GM19395 (cell line): ENCODE measurements at regions not wholly inside any gene's neighbourhood (a gene's known extent, or its start where the extent isn't known, plus 50 kb on each side); places are given as distances from the start of the nearest gene placed in this dataset.
A peak's percentile ranks its signal among the peaks of the same experiment; 100 is the strongest.
"Not testable (repeated sequence)": the region's sequence is repeated elsewhere in the genome, so short reads cannot be mapped to it uniquely, and the experiment has no call there.

ENCODE experiments used
- ATAC-seq: cut with Tn5 transposase; IDR thresholded peaks from one replicate; pipeline ENCODE4 v1.9.1; 2021; ENCODE audit warnings: mild to moderate bottlenecking, moderate library complexity; ENCODE audit not compliant: unreplicated experiment

DNA sequence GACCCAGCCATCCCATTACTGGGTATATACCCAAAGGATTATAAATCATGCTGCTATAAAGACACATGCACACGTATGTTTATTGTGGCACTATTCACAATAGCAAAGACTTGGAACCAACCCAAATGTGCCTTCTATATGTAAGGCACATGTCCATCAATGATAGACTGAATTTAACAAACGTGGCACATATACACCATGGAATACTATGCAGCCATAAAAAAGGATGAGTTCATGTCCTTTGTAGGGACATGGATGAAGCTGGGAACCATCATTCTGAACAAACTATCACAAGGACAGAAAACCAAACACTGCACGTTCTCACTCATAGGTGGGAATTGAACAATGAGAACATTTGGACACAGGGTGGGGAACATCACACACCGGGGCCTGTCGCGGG lies 92.1 kb downstream of the TRIM27 start:
- ATAC-seq: not testable (repeated sequence)

DNA sequence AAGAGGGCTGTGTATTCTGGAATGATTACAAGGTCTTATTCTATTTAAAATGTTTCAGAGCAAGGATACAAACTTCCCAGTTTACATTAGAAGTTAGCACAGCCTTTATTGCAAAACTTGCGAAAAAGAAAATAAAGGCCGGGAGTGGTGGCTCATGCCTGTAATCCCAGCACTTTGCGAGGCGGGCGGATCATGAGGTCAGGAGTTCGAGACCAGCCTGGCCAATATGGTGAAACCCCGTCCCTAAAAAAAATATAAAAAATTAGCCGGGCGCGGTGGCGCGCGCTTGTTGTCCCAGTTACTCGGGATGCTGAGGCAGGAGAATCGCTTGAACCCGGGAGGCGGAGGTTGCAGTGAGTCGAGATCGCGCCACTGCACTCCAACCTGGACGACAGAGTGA lies 87.1 kb downstream of the TRIM27 start:
- ATAC-seq: not testable (repeated sequence)

DNA sequence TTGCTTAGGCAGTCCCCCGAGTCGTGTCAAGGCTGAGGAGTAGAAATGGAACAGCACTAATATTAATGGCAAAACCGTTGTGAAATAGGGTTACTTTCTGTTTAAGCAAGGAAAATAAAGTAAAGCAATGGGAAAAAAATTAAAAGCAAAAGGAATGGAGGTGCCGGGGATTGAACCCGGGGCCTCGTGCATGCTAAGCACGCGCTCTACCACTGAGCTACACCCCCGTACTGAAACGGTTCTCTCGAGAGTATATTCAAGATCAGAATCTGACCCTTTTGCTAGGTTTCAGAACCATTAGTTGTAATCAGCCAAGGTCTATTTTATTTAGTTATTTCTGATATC lies 85.5 kb downstream of the TRIM27 start:
- ATAC-seq: peak; percentile 67

- peak; percentile 72 for ATAC-seq
Observed at GRCh38 chr6:28838634-28839442, 84.9 kb downstream of the TRIM27 start.

DNA sequence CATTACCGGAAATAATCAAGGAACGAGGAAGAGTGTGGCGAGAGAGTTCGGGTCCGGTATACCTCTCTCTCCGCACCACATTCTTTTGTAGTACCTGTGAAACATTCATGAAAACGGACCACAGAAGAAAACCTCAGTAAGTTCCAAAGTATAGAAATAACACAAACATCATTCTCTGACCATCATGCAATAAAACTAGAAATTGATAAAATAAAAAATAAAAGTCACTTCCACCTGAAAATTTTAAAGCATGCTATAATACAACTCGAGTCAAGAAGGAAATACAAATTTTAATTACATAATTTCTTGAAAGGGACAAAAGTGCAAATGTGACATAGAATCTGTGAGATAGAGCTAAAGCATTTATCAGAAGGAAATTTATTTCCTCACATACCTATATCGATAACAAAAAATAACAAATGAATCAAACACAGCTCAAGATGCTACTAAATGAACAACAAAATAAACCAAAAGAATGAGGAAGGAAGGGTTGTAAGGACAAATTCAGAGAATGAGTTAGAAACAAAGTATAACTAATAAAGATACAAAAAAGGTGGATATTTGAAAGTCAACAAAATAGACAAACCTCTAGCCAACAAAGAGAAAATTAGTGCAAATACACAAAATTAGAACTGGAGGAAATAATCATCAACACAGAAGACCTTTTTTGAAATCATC lies 84.2 kb downstream of the TRIM27 start:
- ATAC-seq: no peak

- ATAC-seq: no peak
Observed at GRCh38 chr6:28841290-28841689, 82.5 kb downstream of the TRIM27 start.

DNA sequence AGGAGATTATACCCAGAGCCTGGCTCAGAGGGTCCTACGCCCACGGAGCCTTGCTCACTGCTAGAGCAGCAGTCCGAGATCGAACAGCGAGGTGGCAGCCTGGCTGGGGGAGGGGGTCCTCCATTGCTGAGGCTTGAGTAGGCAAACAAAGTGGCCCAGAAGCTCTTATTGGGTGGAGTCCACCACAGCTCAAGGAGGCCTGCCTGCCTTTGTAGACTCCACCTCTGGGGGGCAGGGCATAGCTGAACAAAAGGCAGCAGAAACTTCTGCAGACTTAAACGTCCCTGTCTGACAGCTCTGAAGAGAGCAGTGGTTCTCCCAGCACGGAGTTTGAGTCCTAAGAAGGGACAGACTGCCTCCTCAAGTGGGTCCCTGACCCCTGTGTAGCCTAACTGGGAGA lies 75.0 kb downstream of the TRIM27 start:
- not testable (repeated sequence) for ATAC-seq
